ENCODE measurements at regions not wholly inside any gene's neighbourhood (a gene's known extent, or its start where the extent isn't known, plus 50 kb on each side); places are given as distances from the start of the nearest gene placed in this dataset.

DNA sequence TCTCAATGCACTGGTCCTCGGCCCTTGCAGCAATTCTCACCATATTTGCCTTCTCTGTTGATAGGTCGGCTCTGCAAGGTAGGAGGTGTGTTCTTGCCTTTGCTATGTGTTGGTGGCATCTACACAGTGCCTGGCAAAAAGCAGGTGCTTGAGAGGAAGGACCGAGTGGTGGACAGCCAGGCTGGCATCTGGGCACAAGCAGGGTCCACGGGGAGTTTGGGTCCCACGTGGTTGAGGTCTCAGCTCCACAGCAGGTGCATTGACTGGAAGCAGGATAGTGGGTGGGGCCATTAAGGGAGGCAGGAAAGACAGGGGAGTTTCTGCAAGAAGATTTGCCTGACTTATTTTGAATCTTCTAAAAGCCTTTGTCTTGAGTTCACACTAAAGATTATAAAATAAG is 81.2 kb upstream of the WNT4 start:
- Histone ChIP-seq H3K27ac (no peak overlapping the region), H3K36me3 (no peaks in the 10 kb centered on the region), H3K4me1 (no peaks in the 10 kb centered on the region), H3K9me3 (peaks cover 0 to 11% (median 0%) of the 10 kb centered on the region in 3 donors), H3K4me3 (no peak overlapping the region), H3K27me3 (peaks cover 46% of the 10 kb centered on the region)
- 57 to 82% methylated on average over 2 of the region's 5 CpGs for WGBS, 2 donors (ENCODE audit: low coverage in 1 of 2)
- ATAC-seq: no peak
- TF ChIP-seq POLR2A (IDR thresholded peaks at IDR 0.05) (no peak), EP300 (IDR thresholded peaks at IDR 0.05) (no peak), POLR2AphosphoS5 (IDR thresholded peaks at IDR 0.05) (no peak)

DNA sequence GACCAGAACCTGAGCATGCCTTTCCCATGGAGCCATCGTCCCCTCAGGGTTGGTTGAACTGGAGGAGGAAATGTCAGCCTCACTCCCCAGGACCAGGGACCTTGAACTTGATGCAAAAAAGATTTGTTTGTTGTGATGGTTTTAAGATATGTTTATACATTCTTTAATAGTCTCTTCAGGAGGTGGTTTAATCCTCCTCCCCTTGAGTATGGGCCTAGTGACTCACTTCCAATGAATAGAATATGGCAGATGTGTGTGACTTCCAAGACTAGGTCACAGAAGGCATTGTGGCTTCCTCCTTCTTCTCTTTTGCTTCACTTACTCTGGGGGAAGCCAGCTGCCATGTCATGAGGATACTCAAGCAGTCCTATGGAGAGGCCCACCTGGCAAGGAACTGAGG is 81.7 kb upstream of the WNT4 start:
- no peak for ATAC-seq
- Histone ChIP-seq H3K4me3 (no peak overlapping the region), H3K4me1 (no peaks in the 10 kb centered on the region), H3K27ac (no peak overlapping the region), H3K9me3 (peaks cover 0 to 11% (median 0%) of the 10 kb centered on the region in 3 donors), H3K36me3 (no peaks in the 10 kb centered on the region), H3K27me3 (peaks cover 42% of the 10 kb centered on the region)
- TF ChIP-seq EP300 (IDR thresholded peaks at IDR 0.05) (no peak), POLR2A (IDR thresholded peaks at IDR 0.05) (no peak), POLR2AphosphoS5 (IDR thresholded peaks at IDR 0.05) (no peak)
- TF ChIP-seq, protein P1, sequence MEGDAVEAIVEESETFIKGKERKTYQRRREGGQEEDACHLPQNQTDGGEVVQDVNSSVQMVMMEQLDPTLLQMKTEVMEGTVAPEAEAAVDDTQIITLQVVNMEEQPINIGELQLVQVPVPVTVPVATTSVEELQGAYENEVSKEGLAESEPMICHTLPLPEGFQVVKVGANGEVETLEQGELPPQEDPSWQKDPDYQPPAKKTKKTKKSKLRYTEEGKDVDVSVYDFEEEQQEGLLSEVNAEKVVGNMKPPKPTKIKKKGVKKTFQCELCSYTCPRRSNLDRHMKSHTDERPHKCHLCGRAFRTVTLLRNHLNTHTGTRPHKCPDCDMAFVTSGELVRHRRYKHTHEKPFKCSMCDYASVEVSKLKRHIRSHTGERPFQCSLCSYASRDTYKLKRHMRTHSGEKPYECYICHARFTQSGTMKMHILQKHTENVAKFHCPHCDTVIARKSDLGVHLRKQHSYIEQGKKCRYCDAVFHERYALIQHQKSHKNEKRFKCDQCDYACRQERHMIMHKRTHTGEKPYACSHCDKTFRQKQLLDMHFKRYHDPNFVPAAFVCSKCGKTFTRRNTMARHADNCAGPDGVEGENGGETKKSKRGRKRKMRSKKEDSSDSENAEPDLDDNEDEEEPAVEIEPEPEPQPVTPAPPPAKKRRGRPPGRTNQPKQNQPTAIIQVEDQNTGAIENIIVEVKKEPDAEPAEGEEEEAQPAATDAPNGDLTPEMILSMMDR (IDR thresholded peaks at IDR 0.05): no peak
- 80 to 88% methylated on average over 1 of the region's 1 CpG for WGBS, 2 donors (ENCODE audit: low coverage in 1 of 2)

DNA sequence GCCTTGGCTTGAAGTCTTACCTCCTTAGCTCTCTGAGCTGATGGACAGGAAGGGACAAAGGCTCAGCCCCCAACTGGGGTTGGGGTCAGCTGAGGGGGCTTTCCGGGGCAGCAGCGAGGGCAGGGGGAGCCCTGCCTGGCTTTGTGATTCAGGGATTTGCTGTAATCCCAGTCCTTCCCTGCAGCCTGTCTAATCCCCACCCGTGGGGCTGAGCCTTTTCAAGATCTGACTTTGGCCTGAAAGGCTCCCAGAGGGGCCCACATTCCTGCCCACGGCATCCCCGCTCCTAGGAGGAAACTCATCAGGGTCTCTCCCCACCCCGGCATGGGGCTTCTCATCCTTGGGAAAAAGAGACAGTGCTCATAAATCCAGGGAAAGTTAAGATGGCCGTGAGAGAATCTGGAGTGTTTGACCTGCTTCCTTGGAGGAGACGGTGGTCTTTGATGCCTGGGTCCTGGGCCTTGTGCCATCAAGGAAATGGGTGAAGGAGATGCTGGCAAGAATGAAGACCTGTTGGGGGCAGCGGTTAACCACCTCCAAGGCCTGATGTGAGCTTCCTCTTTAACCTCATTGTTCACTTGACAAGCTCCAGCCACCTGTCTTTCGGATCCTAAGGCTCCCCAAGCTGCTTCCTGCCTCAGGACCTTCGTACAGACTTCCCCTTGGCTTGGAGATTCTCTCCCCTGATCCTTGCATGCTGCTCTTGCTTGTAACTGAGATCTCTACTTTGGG is 83.1 kb upstream of the WNT4 start:
- WGBS, 2 donors (ENCODE audit: low coverage in 1 of 2): 60 to 64% methylated on average over 4 to 5 of the region's 11 CpGs
- Histone ChIP-seq H3K36me3 (no peaks in the 10 kb centered on the region), H3K4me3 (no peak overlapping the region), H3K4me1 (no peaks in the 10 kb centered on the region), H3K27ac (no peak overlapping the region), H3K9me3 (peaks cover 0 to 11% (median 0%) of the 10 kb centered on the region in 3 donors), H3K27me3 (peaks cover 50% of the 10 kb centered on the region)
- TF ChIP-seq EP300 (IDR thresholded peaks at IDR 0.05): no peak
- TF ChIP-seq POLR2AphosphoS5 (IDR thresholded peaks at IDR 0.05): no peak
- TF ChIP-seq POLR2A (IDR thresholded peaks at IDR 0.05): no peak
- TF ChIP-seq, protein P1 (IDR thresholded peaks at IDR 0.05): no peak
- no peak for ATAC-seq

DNA sequence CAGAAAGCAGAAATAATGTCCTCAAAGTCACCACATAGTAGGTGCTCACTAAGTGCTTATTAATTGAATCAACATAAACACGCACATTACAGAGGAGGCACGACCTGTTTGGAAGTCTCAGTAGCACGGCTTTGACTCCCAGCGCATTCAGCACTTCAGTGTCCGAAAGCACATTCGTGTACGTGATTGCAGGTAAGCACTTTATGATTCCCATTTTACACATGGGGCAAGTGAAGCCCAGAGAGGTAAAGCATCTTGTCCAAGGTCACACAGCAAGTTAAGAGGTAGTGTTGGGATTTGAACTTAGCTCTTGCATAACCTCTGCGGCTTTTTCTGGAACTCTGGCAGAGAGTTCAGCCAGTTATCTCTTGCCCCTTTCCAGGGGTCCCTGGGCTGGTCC is 85.2 kb upstream of the WNT4 start:
- no peak for TF ChIP-seq EP300 (IDR thresholded peaks at IDR 0.05)
- no peak for TF ChIP-seq POLR2AphosphoS5 (IDR thresholded peaks at IDR 0.05)
- TF ChIP-seq, protein P1 (IDR thresholded peaks at IDR 0.05): no peak
- TF ChIP-seq POLR2A (IDR thresholded peaks at IDR 0.05): no peak
- Histone ChIP-seq H3K36me3 (no peaks in the 10 kb centered on the region), H3K4me1 (no peaks in the 10 kb centered on the region), H3K9me3 (peaks cover 0 to 4% (median 0%) of the 10 kb centered on the region in 3 donors), H3K27me3 (peaks cover 50% of the 10 kb centered on the region), H3K4me3 (no peak overlapping the region), H3K27ac (no peak overlapping the region)
- 77 to 92% methylated on average over 7 of the region's 8 CpGs for WGBS, 2 donors (ENCODE audit: low coverage in 1 of 2)
- ATAC-seq: no peak

DNA sequence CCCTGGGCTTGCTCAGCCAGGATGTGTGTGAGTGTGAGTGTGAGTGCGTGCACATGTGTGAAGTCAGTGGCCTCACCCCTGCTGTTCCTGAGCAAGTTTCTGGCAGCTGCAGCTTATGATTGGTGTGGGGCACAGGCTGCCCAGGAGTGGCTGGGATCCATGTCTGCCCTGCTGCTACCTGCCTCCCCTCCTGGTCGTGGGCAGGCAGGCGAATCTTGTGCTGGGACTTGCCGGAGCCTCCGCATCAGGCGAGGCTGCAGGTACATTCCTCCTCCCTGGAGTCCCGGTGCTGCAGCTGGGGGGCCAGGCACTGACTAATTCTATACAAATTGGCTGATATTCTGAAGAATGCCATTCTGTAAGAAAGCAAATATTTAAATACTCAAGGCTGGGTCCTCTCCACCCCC is 85.6 kb upstream of the WNT4 start:
- peaks cover 50% of the 10 kb centered on the region for H3K27me3 ChIP-seq
- peaks cover 0 to 4% (median 0%) of the 10 kb centered on the region in 3 donors for H3K9me3 ChIP-seq
- ATAC-seq: no peak
- no peaks in the 10 kb centered on the region for H3K36me3 ChIP-seq
- H3K27ac ChIP-seq: no peak overlapping the region
- 58% methylated on average over 6 of the region's 7 CpGs; no CpG with 5 or more reads in 1 of the 2 donors for WGBS, 2 donors (ENCODE audit: low coverage in 1 of 2)
- no peak overlapping the region for H3K4me3 ChIP-seq
- TF ChIP-seq, protein P1 (IDR thresholded peaks at IDR 0.05): no peak
- TF ChIP-seq EP300 (IDR thresholded peaks at IDR 0.05) (no peak), POLR2AphosphoS5 (IDR thresholded peaks at IDR 0.05) (no peak), POLR2A (IDR thresholded peaks at IDR 0.05) (no peak)
- no peaks in the 10 kb centered on the region for H3K4me1 ChIP-seq

All from gastroesophageal sphincter (tissue), 4 donors.